H9 (cell line): ENCODE measurements at regions not wholly inside any gene's neighbourhood (a gene's known extent, or its start where the extent isn't known, plus 50 kb on each side); places are given as distances from the start of the nearest gene placed in this dataset.
A peak's percentile ranks its signal among the peaks of the same experiment; 100 is the strongest.

ENCODE experiments used
- DNase-seq: peaks from one replicate; pipeline ENCODE4 v3.0.0-alpha.2; 2017
- H2AFZ ChIP-seq: one replicate; pipeline ENCODE4 v1.6.1; 2013; ENCODE audit warnings: mild to moderate bottlenecking, low read length, control low read depth, moderate library complexity
- H2AK5ac ChIP-seq: 2 replicates; pipeline ENCODE4 v1.6.1; 2013; ENCODE audit warnings: low read length, control low read depth, mixed read lengths; ENCODE audit not compliant: insufficient read length
- H2BK120ac ChIP-seq: one replicate; pipeline ENCODE4 v1.6.1; 2013; ENCODE audit warnings: low read depth, mild to moderate bottlenecking, low read length, control low read depth, inconsistent platforms; ENCODE audit not compliant: poor library complexity, severe bottlenecking
- H2BK12ac ChIP-seq: 2 replicates; pipeline ENCODE4 v1.6.1; 2013; ENCODE audit warnings: low read length, control low read depth, mixed read lengths, low read depth; ENCODE audit not compliant: insufficient read length
- H2BK15ac ChIP-seq: 2 replicates; pipeline ENCODE4 v1.6.1; 2013; ENCODE audit warnings: low read depth, low read length, control low read depth
- H2BK20ac ChIP-seq: one replicate; pipeline ENCODE4 v1.6.1; 2013; ENCODE audit warnings: low read depth, mild to moderate bottlenecking, low read length, control low read depth, inconsistent platforms; ENCODE audit not compliant: poor library complexity, severe bottlenecking
- H2BK5ac ChIP-seq: 2 replicates; pipeline ENCODE4 v1.6.1; 2013; ENCODE audit warnings: low read length, control low read depth, mixed read lengths; ENCODE audit not compliant: insufficient read length
- H3K14ac ChIP-seq: 2 replicates; pipeline ENCODE4 v1.6.1; 2013; ENCODE audit warnings: low read length, control low read depth; ENCODE audit not compliant: insufficient read depth
- H3K18ac ChIP-seq: 2 replicates; pipeline ENCODE4 v1.6.1; 2013; ENCODE audit warnings: low read depth, mild to moderate bottlenecking, mixed read lengths, low read length, control low read depth; ENCODE audit not compliant: insufficient read length
- H3K23ac ChIP-seq: 2 replicates; pipeline ENCODE4 v1.6.1; 2013; ENCODE audit warnings: low read length, control low read depth, mixed read lengths, low read depth; ENCODE audit not compliant: insufficient read length
- H3K23me2 ChIP-seq: 2 replicates; pipeline ENCODE4 v1.6.1; 2013; ENCODE audit warnings: low read depth, mild to moderate bottlenecking, mixed read lengths, low read length, control low read depth; ENCODE audit not compliant: insufficient read length, poor library complexity, severe bottlenecking
- H3K27ac ChIP-seq: 2 replicates; pipeline ENCODE4 v1.5.1; 2013; ENCODE audit warnings: low read length, control low read depth, mixed read lengths, low read depth; ENCODE audit not compliant: insufficient read length
- H3K27me3 ChIP-seq: 2 replicates; pipeline ENCODE4 v1.6.1; 2013; ENCODE audit warnings: low read length, control low read depth, inconsistent platforms; ENCODE audit not compliant: insufficient read depth
- H3K4ac ChIP-seq: 2 replicates; pipeline ENCODE4 v1.6.1; 2013; ENCODE audit warnings: low read depth, mild to moderate bottlenecking, control low read depth, inconsistent platforms, low read length, moderate library complexity
- H3K4me1 ChIP-seq: 2 replicates; pipeline ENCODE4 v1.6.1; 2013; ENCODE audit warnings: low read length, control low read depth, inconsistent platforms; ENCODE audit not compliant: insufficient read depth
- H3K4me2 ChIP-seq: 2 replicates; pipeline ENCODE4 v1.6.1; 2013; ENCODE audit warnings: low read length, control low read depth, mixed read lengths; ENCODE audit not compliant: insufficient read length, insufficient read depth
- H3K56ac ChIP-seq: 2 replicates; pipeline ENCODE4 v1.6.1; 2013; ENCODE audit warnings: low read depth, mild to moderate bottlenecking, mixed read lengths, low read length, control low read depth; ENCODE audit not compliant: insufficient read length
- H3K79me1 ChIP-seq: 2 replicates; pipeline ENCODE4 v1.6.1; 2013; ENCODE audit warnings: low read depth, mild to moderate bottlenecking, moderate library complexity, low read length, control low read depth, inconsistent platforms; ENCODE audit not compliant: insufficient read depth, poor library complexity, severe bottlenecking
- H3K79me2 ChIP-seq: 2 replicates; pipeline ENCODE4 v1.6.1; 2013; ENCODE audit warnings: low read length, control low read depth, inconsistent platforms; ENCODE audit not compliant: insufficient read depth
- H3K9ac ChIP-seq: 2 replicates; pipeline ENCODE4 v1.6.1; 2013; ENCODE audit warnings: low read length, control low read depth, mixed read lengths; ENCODE audit not compliant: insufficient read length; ENCODE audit errors: extremely low read depth
- H3K9me3 ChIP-seq: one replicate; pipeline ENCODE4 v1.6.1; 2013; ENCODE audit warnings: low read depth, low read length, inconsistent platforms; ENCODE audit not compliant: control insufficient read depth
- H3T11ph ChIP-seq: one replicate; pipeline ENCODE4 v1.6.1; 2013; ENCODE audit warnings: mild to moderate bottlenecking, low read length, control low read depth, inconsistent platforms
- H4K20me1 ChIP-seq: one replicate; pipeline ENCODE4 v1.6.1; 2013; ENCODE audit not compliant: control insufficient read depth, insufficient read length, insufficient read depth
- H4K5ac ChIP-seq: 2 replicates; pipeline ENCODE4 v1.6.1; 2013; ENCODE audit warnings: low read depth, mild to moderate bottlenecking, mixed read lengths, low read length, control low read depth; ENCODE audit not compliant: insufficient read length
- H4K8ac ChIP-seq: replicated peaks from 2 replicates; pipeline ENCODE4 v1.6.1; 2013; ENCODE audit warnings: low read length, control low read depth, mixed read lengths, low read depth; ENCODE audit not compliant: insufficient read length
- H4K91ac ChIP-seq: 2 replicates; pipeline ENCODE4 v1.6.1; 2013; ENCODE audit warnings: low read depth, mild to moderate bottlenecking, moderate library complexity, mixed read lengths, low read length, control low read depth; ENCODE audit not compliant: insufficient read length
- H3K27ac Mint-ChIP-seq, 3 experiments: 2 replicates in 2 of 3; 3 replicates in 1 of 3; pipeline ENCODE4 v1.8.0; 2020 to 2021; ENCODE audit warnings: mixed read lengths in 3 of 3, mild to moderate bottlenecking in 1 of 3, moderate library complexity in 1 of 3
- H3K27me3 Mint-ChIP-seq: 2 replicates; pipeline ENCODE4 v1.8.0; 2021; ENCODE audit warnings: low read depth, mild to moderate bottlenecking, moderate library complexity, mixed read lengths
- H3K36me3 Mint-ChIP-seq, 3 experiments: 2 replicates in 2 of 3; 3 replicates in 1 of 3; pipeline ENCODE4 v1.8.0; 2020 to 2021; ENCODE audit warnings: low read depth in 3 of 3, mixed read lengths in 3 of 3; ENCODE audit not compliant: insufficient read depth in 1 of 3
- H3K4me1 Mint-ChIP-seq, 2 experiments: 2 replicates each; pipeline ENCODE4 v1.8.0; 2020; ENCODE audit warnings: mixed read lengths in 2 of 2
- H3K4me3 Mint-ChIP-seq, 2 experiments: 2 replicates in 1 of 2; 3 replicates in 1 of 2; pipeline ENCODE4 v1.8.0; 2020 to 2021; ENCODE audit warnings: mild to moderate bottlenecking in 2 of 2, mixed read lengths in 2 of 2, moderate library complexity in 1 of 2
- H3K9me3 Mint-ChIP-seq, 2 experiments: 2 replicates in 1 of 2; 3 replicates in 1 of 2; pipeline ENCODE4 v1.8.0; 2020; ENCODE audit warnings: mild to moderate bottlenecking in 2 of 2, mixed read lengths in 2 of 2, moderate library complexity in 1 of 2
- CTCF ChIP-seq: fragments of 200-600 bp; sonication (generic); conservative IDR thresholded peaks from 3 replicates; pipeline ENCODE4 v1.8.0; 2021; ENCODE audit warnings: antibody characterized with exemption, mild to moderate bottlenecking
- WGBS: extraction: QIAGEN DNeasy Blood & Tissue Kit; methylation state at CpG from one replicate; pipeline ENCODE4 v1.1.7; 2013; ENCODE audit warnings: missing lambda C conversion rate, low lambda C conversion rate, mixed read lengths; ENCODE audit not compliant: insufficient read length; ENCODE audit errors: extremely low coverage; 5-methylcytosine and 5-hydroxymethylcytosine counted together

- Histone ChIP-seq H4K5ac (no peak overlapping the region), H3K79me2 (no peaks in the 10 kb centered on the region), H2BK5ac (no peak overlapping the region), H3K9ac (no peak overlapping the region), H3K27ac (no peak overlapping the region), H3K18ac (no peak overlapping the region), H3K4me1 (no peaks in the 10 kb centered on the region; the same call in 1 of the 2 replicates), H3K23ac (no peak overlapping the region), H2BK20ac (no peak overlapping the region), H2AFZ (no peak overlapping the region), H3T11ph (no peak overlapping the region), H4K20me1 (no peaks in the 10 kb centered on the region), H3K56ac (no peak overlapping the region), H3K23me2 (no peaks in the 10 kb centered on the region), H2BK15ac (no peak overlapping the region), H2AK5ac (no peak overlapping the region), H3K4ac (no peak overlapping the region), H3K27me3 (no peaks in the 10 kb centered on the region), H3K14ac (no peak overlapping the region), H3K4me2 (no peak overlapping the region), H2BK12ac (no peak overlapping the region), H3K79me1 (no peaks in the 10 kb centered on the region), H4K91ac (no peak overlapping the region), H3K9me3 (no peaks in the 10 kb centered on the region), H2BK120ac (no peak overlapping the region), H4K8ac (no peak overlapping the region)
- Mint-ChIP-seq H3K36me3 (peaks cover 4 to 19% (median 15%) of the 10 kb centered on the region in 3 experiments), H3K4me1 (peaks cover 8 to 10% of the 10 kb centered on the region in 2 experiments; a peak in 3 of 4 replicates), H3K27ac (peak overlapping the region in 1 of 3 experiments; percentile 19; a peak in 2 of 7 replicates), H3K9me3 (peaks cover 8 to 12% of the 10 kb centered on the region in 2 experiments; a peak in 4 of 5 replicates), H3K27me3 (no peaks in the 10 kb centered on the region), H3K4me3 (no peak overlapping the region)
- no CpG with 5 or more reads among the region's 4 CpGs for WGBS
- no peak for TF ChIP-seq CTCF
- no peak for DNase-seq
These were observed 1933.2 kb upstream of the WWC1 start for GRCh38 chr5:166358127-166358830.
